Smooth muscle cell (in vitro differentiated cells): ENCODE measurements at regions not wholly inside any gene's neighbourhood (a gene's known extent, or its start where the extent isn't known, plus 50 kb on each side); places are given as distances from the start of the nearest gene placed in this dataset.

Experiments used
- DNase-seq: peaks from one replicate; lab custom pipeline; 2025; ENCODE audit not compliant: unreplicated experiment; lab: John Stamatoyannopoulos, UW
- H2AFZ ChIP-seq: fragments of 200-600 bp; sonication (generic); 2 replicates; pipeline ENCODE4 v1.6.0; 2016; ENCODE audit warnings: antibody characterized with exemption, low read depth, mild to moderate bottlenecking
- H3F3A ChIP-seq: fragments of 200-600 bp; sonication (generic); 2 replicates; pipeline ENCODE4 v1.6.0; 2017; ENCODE audit warnings: antibody characterized with exemption, low read depth
- H3K27ac ChIP-seq: fragments of 200-600 bp; sonication (generic); 2 replicates; pipeline ENCODE4 v1.5.1; 2016; ENCODE audit warnings: low read depth, mild to moderate bottlenecking
- H3K27me3 ChIP-seq: fragments of 200-600 bp; sonication (generic); 2 replicates; pipeline ENCODE4 v1.6.1; 2016; ENCODE audit warnings: low read depth, mild to moderate bottlenecking
- H3K36me3 ChIP-seq: fragments of 200-600 bp; sonication (generic); 2 replicates; pipeline ENCODE4 v1.5.1; 2016; ENCODE audit warnings: low read depth
- H3K4me1 ChIP-seq: fragments of 200-600 bp; sonication (generic); 2 replicates; pipeline ENCODE4 v1.5.1; 2016; ENCODE audit warnings: low read depth
- H3K4me2 ChIP-seq: fragments of 200-600 bp; sonication (generic); 2 replicates; pipeline ENCODE4 v1.6.0; 2016; ENCODE audit warnings: mild to moderate bottlenecking
- H3K4me3 ChIP-seq: fragments of 200-600 bp; sonication (generic); 2 replicates; pipeline ENCODE4 v1.5.1; 2016; ENCODE audit warnings: mild to moderate bottlenecking
- H3K79me2 ChIP-seq: fragments of 200-600 bp; sonication (generic); 2 replicates; pipeline ENCODE4 v1.6.0; 2016; ENCODE audit warnings: low read depth, mild to moderate bottlenecking
- H3K9ac ChIP-seq: fragments of 200-600 bp; sonication (generic); 2 replicates; pipeline ENCODE4 v1.6.0; 2016; ENCODE audit warnings: low read depth
- H3K9me3 ChIP-seq: fragments of 200-600 bp; sonication (generic); replicated peaks from 2 replicates; pipeline ENCODE4 v1.5.1; 2016; ENCODE audit warnings: low read depth
- H4K20me1 ChIP-seq: fragments of 200-600 bp; sonication (generic); 2 replicates; pipeline ENCODE4 v1.6.0; 2016; ENCODE audit warnings: low read depth
- WGBS: methylation state at CpG from one replicate; pipeline ENCODE4 v1.1.7; 2016; ENCODE audit warnings: low lambda C conversion rate; 5-methylcytosine and 5-hydroxymethylcytosine counted together
- TF ChIP-seq, protein P1 (sequence below): fragments of 200-600 bp; sonication (generic); IDR thresholded peaks from 2 replicates; pipeline ENCODE4 v1.5.1; 2017; ENCODE audit warnings: borderline replicate concordance, mild to moderate bottlenecking, antibody characterized with exemption; ENCODE audit not compliant: insufficient read depth, poor library complexity, severe bottlenecking

DNA sequence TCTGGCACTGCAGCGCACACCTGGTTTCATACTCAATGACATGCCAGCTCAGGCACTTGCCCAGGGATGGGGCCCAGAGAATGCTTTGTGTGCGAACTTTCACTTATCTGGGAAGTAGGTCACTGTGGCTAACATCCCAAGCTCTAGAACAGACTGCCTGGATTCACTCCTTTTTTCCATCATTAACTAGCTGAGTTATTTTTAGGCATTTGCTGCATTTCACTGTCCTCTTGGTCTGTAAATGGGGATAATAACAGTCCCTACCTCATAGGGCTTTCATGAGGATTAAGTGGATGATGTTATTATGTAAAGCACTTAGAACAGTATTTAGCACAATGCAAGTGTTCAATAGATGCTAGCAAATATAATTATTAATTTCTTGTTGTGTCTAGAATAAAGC, 98.7 kb upstream of the DOCK1 start:
- Histone ChIP-seq H3F3A (no peaks in the 10 kb centered on the region), H3K4me1 (no peaks in the 10 kb centered on the region), H3K27ac (no peak overlapping the region), H3K27me3 (no peaks in the 10 kb centered on the region), H3K4me3 (no peak overlapping the region), H3K9ac (no peak overlapping the region), H3K36me3 (no peaks in the 10 kb centered on the region), H2AFZ (no peak overlapping the region), H3K79me2 (no peaks in the 10 kb centered on the region), H3K9me3 (no peaks in the 10 kb centered on the region), H4K20me1 (no peaks in the 10 kb centered on the region), H3K4me2 (no peak overlapping the region)
- TF ChIP-seq, protein P1, sequence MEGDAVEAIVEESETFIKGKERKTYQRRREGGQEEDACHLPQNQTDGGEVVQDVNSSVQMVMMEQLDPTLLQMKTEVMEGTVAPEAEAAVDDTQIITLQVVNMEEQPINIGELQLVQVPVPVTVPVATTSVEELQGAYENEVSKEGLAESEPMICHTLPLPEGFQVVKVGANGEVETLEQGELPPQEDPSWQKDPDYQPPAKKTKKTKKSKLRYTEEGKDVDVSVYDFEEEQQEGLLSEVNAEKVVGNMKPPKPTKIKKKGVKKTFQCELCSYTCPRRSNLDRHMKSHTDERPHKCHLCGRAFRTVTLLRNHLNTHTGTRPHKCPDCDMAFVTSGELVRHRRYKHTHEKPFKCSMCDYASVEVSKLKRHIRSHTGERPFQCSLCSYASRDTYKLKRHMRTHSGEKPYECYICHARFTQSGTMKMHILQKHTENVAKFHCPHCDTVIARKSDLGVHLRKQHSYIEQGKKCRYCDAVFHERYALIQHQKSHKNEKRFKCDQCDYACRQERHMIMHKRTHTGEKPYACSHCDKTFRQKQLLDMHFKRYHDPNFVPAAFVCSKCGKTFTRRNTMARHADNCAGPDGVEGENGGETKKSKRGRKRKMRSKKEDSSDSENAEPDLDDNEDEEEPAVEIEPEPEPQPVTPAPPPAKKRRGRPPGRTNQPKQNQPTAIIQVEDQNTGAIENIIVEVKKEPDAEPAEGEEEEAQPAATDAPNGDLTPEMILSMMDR = no peak
- no peak for DNase-seq
- WGBS = 74% methylated on average over 2 of the region's 2 CpGs

DNA sequence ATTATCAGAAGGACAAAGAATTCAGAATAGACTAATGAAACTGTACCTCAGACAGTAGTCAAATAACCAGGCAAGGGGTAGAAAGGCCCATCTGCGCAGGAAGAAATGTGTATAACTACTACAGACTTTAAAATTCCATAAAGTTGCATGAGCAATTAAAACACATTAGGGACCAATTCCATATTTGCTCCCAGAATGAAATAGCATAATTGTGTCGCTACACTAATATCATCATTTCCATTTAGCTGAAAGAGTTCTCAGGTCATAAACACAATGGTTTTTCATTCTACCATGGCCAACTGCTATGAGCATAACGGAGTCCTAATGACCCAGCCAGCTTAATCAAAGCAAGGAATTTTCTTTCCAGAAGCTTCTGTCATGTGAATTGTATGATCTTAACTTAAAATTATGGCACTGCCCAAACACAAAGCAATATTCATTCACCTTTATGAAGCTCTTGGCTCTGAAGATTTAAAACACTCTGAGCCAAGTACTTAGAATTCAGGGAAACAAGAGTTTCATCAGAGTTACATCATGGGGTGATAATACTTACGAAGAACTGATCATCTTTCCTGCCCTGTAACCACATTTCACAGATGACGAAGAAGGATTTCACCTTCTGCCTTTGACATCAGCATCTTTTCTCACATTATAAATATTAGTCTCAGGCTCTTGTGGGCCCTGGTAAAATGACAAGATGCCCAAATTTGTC, 98.1 kb upstream of the DOCK1 start:
- no peak overlapping the region for H2AFZ ChIP-seq
- H3K27me3 ChIP-seq = no peaks in the 10 kb centered on the region
- H3K27ac ChIP-seq = no peak overlapping the region
- H3K79me2 ChIP-seq = no peaks in the 10 kb centered on the region
- H3F3A ChIP-seq = no peaks in the 10 kb centered on the region
- no peak overlapping the region for H3K9ac ChIP-seq
- H3K9me3 ChIP-seq = no peaks in the 10 kb centered on the region
- 73% methylated on average over 5 of the region's 5 CpGs for WGBS
- no peak overlapping the region for H3K4me3 ChIP-seq
- H3K36me3 ChIP-seq = no peaks in the 10 kb centered on the region
- TF ChIP-seq, protein P1 = no peak
- DNase-seq = no peak
- no peaks in the 10 kb centered on the region for H3K4me1 ChIP-seq
- no peaks in the 10 kb centered on the region for H4K20me1 ChIP-seq
- no peak overlapping the region for H3K4me2 ChIP-seq

DNA sequence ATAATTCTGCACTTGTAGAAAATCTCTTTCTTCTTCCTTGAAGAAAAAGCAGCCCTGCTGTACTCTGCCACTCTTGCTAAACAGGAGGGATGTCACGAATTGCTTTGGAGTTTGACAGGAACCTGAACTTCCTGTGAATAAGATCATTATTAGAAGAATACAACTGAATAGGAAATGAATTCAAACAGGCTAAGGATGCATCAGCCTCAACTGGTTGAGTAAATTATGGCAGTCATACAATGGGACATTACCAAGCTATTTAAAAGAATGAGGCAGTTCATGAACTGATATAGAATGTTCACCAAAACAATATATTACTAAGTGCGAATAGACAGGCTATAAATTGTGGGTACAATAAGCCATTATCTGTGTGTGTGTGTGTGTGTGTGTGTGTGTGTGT, 97.1 kb upstream of the DOCK1 start:
- Histone ChIP-seq H4K20me1 (no peaks in the 10 kb centered on the region), H3K4me2 (no peak overlapping the region), H3K9me3 (no peaks in the 10 kb centered on the region), H3K27me3 (no peaks in the 10 kb centered on the region), H3K79me2 (no peaks in the 10 kb centered on the region), H3K4me3 (no peak overlapping the region), H3K4me1 (no peaks in the 10 kb centered on the region), H3F3A (no peaks in the 10 kb centered on the region), H3K9ac (no peak overlapping the region), H2AFZ (no peak overlapping the region), H3K27ac (no peak overlapping the region), H3K36me3 (no peaks in the 10 kb centered on the region)
- 35% methylated on average over 2 of the region's 2 CpGs for WGBS
- TF ChIP-seq, protein P1 = no peak
- DNase-seq = no peak

- H2AFZ ChIP-seq = no peak overlapping the region
- H3K4me2 ChIP-seq = no peak overlapping the region
- TF ChIP-seq, protein P1 = no peak
- H3K9me3 ChIP-seq = no peaks in the 10 kb centered on the region
- 93% methylated on average over 6 of the region's 6 CpGs for WGBS
- no peak for DNase-seq
- no peak overlapping the region for H3K4me3 ChIP-seq
- H3K27me3 ChIP-seq = no peaks in the 10 kb centered on the region
- H3F3A ChIP-seq = no peaks in the 10 kb centered on the region
- H3K9ac ChIP-seq = no peak overlapping the region
- H3K36me3 ChIP-seq = no peaks in the 10 kb centered on the region
- H3K27ac ChIP-seq = no peak overlapping the region
- peaks cover under 1% of the 10 kb centered on the region for H3K4me1 ChIP-seq
- H4K20me1 ChIP-seq = no peaks in the 10 kb centered on the region
- no peaks in the 10 kb centered on the region for H3K79me2 ChIP-seq
Observed at GRCh38 chr10:126813432-126813831, 91.8 kb upstream of the DOCK1 start.
